Suprapubic skin (tissue), 3 donors: ENCODE measurements at regions not wholly inside any gene's neighbourhood (a gene's known extent, or its start where the extent isn't known, plus 50 kb on each side); places are given as distances from the start of the nearest gene placed in this dataset.

Experiments
- POLR2A ChIP-seq, 2 donors: fragments of 450-650 bp; IDR thresholded peaks; one replicate each; pipeline ENCODE4 v1.6.1; 2017; ENCODE audit warnings: antibody characterized with exemption in 2 of 2, mild to moderate bottlenecking in 2 of 2, moderate library complexity in 2 of 2
- TF ChIP-seq, protein P1 (sequence below), 2 donors: fragments of 200-600 bp in 1 of 2; fragments of 450-650 bp in 1 of 2; sonication (generic) in 1 of 2; IDR thresholded peaks; one replicate each; pipeline ENCODE4 v1.5.1; 2016 to 2019; ENCODE audit warnings: antibody characterized with exemption in 2 of 2, mild to moderate bottlenecking in 1 of 2, moderate library complexity in 1 of 2

DNA sequence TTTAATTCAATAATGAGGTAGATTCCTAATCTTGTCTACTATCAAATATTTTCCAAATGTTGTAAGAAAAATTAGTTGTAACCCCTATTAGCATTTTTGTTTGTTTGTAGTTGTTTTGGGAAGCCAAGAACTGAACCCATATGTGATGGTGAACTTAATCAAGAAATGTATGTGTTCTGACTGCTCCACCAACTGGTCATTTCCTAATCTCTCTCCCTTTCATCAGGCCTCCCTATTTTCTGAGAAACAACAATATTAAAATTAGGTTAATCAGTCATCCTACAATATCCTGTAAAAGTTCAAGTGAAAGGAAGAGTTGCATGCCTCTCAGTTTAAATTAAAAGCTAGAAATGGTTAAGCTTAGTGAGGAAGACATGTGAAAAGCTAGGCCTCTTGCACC is 504.0 kb downstream of the EPHA4 start:
- TF ChIP-seq, protein P1, sequence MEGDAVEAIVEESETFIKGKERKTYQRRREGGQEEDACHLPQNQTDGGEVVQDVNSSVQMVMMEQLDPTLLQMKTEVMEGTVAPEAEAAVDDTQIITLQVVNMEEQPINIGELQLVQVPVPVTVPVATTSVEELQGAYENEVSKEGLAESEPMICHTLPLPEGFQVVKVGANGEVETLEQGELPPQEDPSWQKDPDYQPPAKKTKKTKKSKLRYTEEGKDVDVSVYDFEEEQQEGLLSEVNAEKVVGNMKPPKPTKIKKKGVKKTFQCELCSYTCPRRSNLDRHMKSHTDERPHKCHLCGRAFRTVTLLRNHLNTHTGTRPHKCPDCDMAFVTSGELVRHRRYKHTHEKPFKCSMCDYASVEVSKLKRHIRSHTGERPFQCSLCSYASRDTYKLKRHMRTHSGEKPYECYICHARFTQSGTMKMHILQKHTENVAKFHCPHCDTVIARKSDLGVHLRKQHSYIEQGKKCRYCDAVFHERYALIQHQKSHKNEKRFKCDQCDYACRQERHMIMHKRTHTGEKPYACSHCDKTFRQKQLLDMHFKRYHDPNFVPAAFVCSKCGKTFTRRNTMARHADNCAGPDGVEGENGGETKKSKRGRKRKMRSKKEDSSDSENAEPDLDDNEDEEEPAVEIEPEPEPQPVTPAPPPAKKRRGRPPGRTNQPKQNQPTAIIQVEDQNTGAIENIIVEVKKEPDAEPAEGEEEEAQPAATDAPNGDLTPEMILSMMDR (IDR thresholded peaks at IDR 0.05): no peak
- TF ChIP-seq POLR2A (IDR thresholded peaks at IDR 0.05): no peak
